Suppressor macrophage treated with lipopolysaccharide for 1 hour (primary cell): ENCODE measurements at regions not wholly inside any gene's neighbourhood (a gene's known extent, or its start where the extent isn't known, plus 50 kb on each side); places are given as distances from the start of the nearest gene placed in this dataset.
A peak's percentile ranks its signal among the peaks of the same experiment; 100 is the strongest.

Source experiments
- DNase-seq, 3 donors: peaks; one replicate each; pipeline ENCODE4 v3.0.0-alpha.2; 2020 to 2022

GRCh38 chr4:153034681-153035080 is 98.6 kb downstream of the FHDC1 start:
- no peak for DNase-seq

GRCh38 chr4:153036931-153037482 is 100.9 kb downstream of the FHDC1 start:
- DNase-seq, result peak in 2 of 3 donors; percentile 35 to 55

- peak; percentile 83 to 86 (median 85) for DNase-seq
These were observed 102.6 kb downstream of the FHDC1 start for GRCh38 chr4:153038623-153039311.

- DNase-seq, result no peak
These were observed 103.5 kb downstream of the FHDC1 start for GRCh38 chr4:153039542-153040185.

- DNase-seq, result no peak
These were observed 104.6 kb downstream of the FHDC1 start for GRCh38 chr4:153040677-153041076.

GRCh38 chr4:153044036-153044435 is 107.9 kb downstream of the FHDC1 start:
- no peak for DNase-seq

- DNase-seq, result peak; percentile 38 to 44 (median 39)
These were observed 109.2 kb downstream of the FHDC1 start for GRCh38 chr4:153045111-153045982.

- no peak for DNase-seq
These were observed 122.5 kb downstream of the FHDC1 start for GRCh38 chr4:153058671-153059060.

GRCh38 chr4:153060196-153060595 is 124.1 kb downstream of the FHDC1 start:
- no peak for DNase-seq

GRCh38 chr4:153061971-153062370 is 125.8 kb downstream of the FHDC1 start:
- DNase-seq, result no peak

- DNase-seq, result no peak
These were observed 126.6 kb downstream of the FHDC1 start for GRCh38 chr4:153062652-153063168.

GRCh38 chr4:153063490-153063889 is 127.4 kb downstream of the FHDC1 start:
- DNase-seq, result no peak

GRCh38 chr4:153064571-153064970 is 128.4 kb downstream of the FHDC1 start:
- DNase-seq, result no peak

GRCh38 chr4:153065276-153065675 is 129.2 kb downstream of the FHDC1 start:
- DNase-seq, result no peak

- no peak for DNase-seq
These were observed 131.3 kb downstream of the FHDC1 start for GRCh38 chr4:153067376-153067775.

GRCh38 chr4:153068751-153069150 is 132.6 kb downstream of the FHDC1 start:
- no peak for DNase-seq

GRCh38 chr4:153071958-153072598 is 132.2 kb upstream of the TRIM2 start:
- no peak for DNase-seq

- DNase-seq, result no peak
These were observed 131.6 kb upstream of the TRIM2 start for GRCh38 chr4:153072661-153073060.

GRCh38 chr4:153074486-153074885 is 129.8 kb upstream of the TRIM2 start:
- DNase-seq, result no peak

- DNase-seq, result no peak
These were observed 129.2 kb upstream of the TRIM2 start for GRCh38 chr4:153074936-153075630.

GRCh38 chr4:153075836-153076518 is 128.3 kb upstream of the TRIM2 start:
- DNase-seq, result peak in 2 of 3 donors; percentile 11 to 27
